ENCODE measurements at regions not wholly inside any gene's neighbourhood (a gene's known extent, or its start where the extent isn't known, plus 50 kb on each side); places are given as distances from the start of the nearest gene placed in this dataset.

DNA sequence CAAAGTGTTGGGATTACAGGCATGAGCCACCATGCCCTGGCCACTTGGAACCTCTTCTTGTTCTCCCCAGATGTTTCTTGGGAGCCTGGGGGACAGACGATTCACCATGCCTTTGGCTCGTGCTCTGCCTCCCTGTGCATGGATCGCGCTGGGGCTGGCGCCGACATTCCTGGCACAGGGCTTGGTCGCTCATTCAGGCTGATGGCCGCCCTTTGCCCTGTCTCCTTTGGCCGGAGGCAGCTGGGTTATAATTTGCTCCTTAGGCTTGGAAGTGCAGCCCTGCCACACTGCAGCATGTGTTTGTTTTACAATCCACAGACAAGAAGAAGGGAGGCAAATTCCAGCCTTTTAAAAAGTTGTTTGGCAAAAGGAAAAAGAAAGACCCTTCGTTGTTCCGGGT is 115.3 kb downstream of the AASDH start:
- Histone ChIP-seq H3K4me3 (no peak overlapping the region), H3K4me1 (no peaks in the 10 kb centered on the region), H3K27me3 (no peaks in the 10 kb centered on the region), H3K9me3 (peaks cover 0 to 3% (median 0%) of the 10 kb centered on the region in 3 donors), H3K36me3 (no peaks in the 10 kb centered on the region), H3K27ac (no peak overlapping the region)
- no peak for ATAC-seq
- 91 to 100% methylated on average over 3 to 4 of the region's 11 CpGs for WGBS, 2 donors (ENCODE audit: low coverage in 1 of 2)
- TF ChIP-seq POLR2A (IDR thresholded peaks at IDR 0.05): no peak
- no peak for TF ChIP-seq EP300 (IDR thresholded peaks at IDR 0.05)
- TF ChIP-seq, protein P1, sequence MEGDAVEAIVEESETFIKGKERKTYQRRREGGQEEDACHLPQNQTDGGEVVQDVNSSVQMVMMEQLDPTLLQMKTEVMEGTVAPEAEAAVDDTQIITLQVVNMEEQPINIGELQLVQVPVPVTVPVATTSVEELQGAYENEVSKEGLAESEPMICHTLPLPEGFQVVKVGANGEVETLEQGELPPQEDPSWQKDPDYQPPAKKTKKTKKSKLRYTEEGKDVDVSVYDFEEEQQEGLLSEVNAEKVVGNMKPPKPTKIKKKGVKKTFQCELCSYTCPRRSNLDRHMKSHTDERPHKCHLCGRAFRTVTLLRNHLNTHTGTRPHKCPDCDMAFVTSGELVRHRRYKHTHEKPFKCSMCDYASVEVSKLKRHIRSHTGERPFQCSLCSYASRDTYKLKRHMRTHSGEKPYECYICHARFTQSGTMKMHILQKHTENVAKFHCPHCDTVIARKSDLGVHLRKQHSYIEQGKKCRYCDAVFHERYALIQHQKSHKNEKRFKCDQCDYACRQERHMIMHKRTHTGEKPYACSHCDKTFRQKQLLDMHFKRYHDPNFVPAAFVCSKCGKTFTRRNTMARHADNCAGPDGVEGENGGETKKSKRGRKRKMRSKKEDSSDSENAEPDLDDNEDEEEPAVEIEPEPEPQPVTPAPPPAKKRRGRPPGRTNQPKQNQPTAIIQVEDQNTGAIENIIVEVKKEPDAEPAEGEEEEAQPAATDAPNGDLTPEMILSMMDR (IDR thresholded peaks at IDR 0.05): no peak
- TF ChIP-seq POLR2AphosphoS5 (IDR thresholded peaks at IDR 0.05): no peak

DNA sequence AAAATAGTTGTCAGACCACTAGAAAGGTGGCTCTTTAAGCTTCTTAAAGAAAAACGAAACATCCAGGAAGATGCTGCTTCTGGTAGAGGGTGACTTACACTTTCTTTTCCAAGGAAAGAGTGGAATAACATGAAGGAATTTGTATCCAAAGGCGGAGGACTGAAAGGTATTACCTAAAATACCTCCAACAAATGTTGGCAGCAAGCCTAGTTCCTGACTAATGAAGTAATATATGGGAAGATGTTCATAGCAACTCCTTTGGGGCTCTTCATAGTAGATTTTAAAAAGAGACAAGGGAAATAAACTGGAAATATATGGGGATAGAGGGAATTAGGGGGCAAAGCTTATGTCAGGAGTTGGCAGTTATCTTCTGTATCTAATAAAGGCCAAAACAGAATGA is 116.2 kb downstream of the AASDH start:
- H3K4me1 ChIP-seq: no peaks in the 10 kb centered on the region
- H3K27ac ChIP-seq: no peak overlapping the region
- ATAC-seq: no peak
- no peaks in the 10 kb centered on the region for H3K27me3 ChIP-seq
- WGBS, 2 donors (ENCODE audit: low coverage in 1 of 2): 42 to 86% methylated on average over 2 of the region's 2 CpGs
- TF ChIP-seq POLR2A (IDR thresholded peaks at IDR 0.05) (no peak), POLR2AphosphoS5 (IDR thresholded peaks at IDR 0.05) (no peak), EP300 (IDR thresholded peaks at IDR 0.05) (no peak)
- TF ChIP-seq, protein P1 (IDR thresholded peaks at IDR 0.05): no peak
- H3K36me3 ChIP-seq: no peaks in the 10 kb centered on the region
- H3K9me3 ChIP-seq: no peaks in the 10 kb centered on the region
- no peak overlapping the region for H3K4me3 ChIP-seq

DNA sequence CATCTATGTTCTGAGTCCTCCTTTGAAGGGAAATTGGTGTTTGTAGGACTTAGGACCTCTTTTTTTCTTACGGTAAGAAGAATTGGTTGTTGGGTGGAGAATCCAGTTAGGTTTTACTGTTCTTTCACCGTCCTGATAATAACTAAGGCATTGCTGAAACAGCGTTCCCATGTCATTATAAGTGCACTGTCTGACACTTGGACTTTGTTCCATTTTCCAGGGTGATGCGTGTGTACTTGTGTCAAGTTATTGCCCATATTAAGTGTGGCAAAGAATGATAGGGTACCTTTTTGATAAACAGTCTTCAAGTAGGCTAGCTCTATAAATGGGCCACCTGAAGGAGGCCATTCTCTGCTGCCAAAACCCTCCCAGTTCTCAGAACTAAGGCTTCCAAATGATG is 119.7 kb downstream of the AASDH start:
- ATAC-seq: no peak
- H3K36me3 ChIP-seq: no peaks in the 10 kb centered on the region
- no peaks in the 10 kb centered on the region for H3K9me3 ChIP-seq
- H3K4me3 ChIP-seq: no peak overlapping the region
- no peak overlapping the region for H3K27ac ChIP-seq
- TF ChIP-seq EP300 (IDR thresholded peaks at IDR 0.05): no peak
- no peak for TF ChIP-seq POLR2A (IDR thresholded peaks at IDR 0.05)
- TF ChIP-seq, protein P1 (IDR thresholded peaks at IDR 0.05): no peak
- TF ChIP-seq POLR2AphosphoS5 (IDR thresholded peaks at IDR 0.05): no peak
- no peaks in the 10 kb centered on the region for H3K27me3 ChIP-seq
- H3K4me1 ChIP-seq: no peaks in the 10 kb centered on the region
- 85 to 98% methylated on average over 4 of the region's 4 CpGs for WGBS, 2 donors (ENCODE audit: low coverage in 1 of 2)

DNA sequence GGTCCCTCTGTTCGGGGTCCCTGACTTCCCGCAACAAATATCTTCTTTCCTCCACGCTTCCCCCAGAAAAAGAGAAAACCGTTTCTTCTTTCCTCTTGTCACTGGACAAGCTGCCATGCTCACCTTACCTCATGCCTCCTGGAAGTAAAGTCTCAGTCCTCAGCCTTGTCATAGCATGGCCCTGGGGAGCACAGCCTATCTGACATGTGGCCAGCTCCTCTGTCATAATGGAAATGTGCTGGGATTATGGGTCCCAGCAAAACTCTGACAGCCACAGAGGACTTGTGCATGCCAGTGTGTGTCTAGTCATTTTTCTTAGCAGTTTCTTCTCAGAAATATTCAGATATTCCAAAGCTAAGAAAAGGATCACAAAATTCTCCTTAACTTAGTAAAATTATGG is 122.4 kb downstream of the AASDH start:
- 85 to 100% methylated on average over 2 to 4 of the region's 4 CpGs for WGBS, 2 donors (ENCODE audit: low coverage in 1 of 2)
- ATAC-seq: no peak
- Histone ChIP-seq H3K27me3 (no peaks in the 10 kb centered on the region), H3K4me3 (no peak overlapping the region), H3K4me1 (no peaks in the 10 kb centered on the region), H3K36me3 (no peaks in the 10 kb centered on the region), H3K9me3 (no peaks in the 10 kb centered on the region), H3K27ac (no peak overlapping the region)
- TF ChIP-seq, protein P1 (IDR thresholded peaks at IDR 0.05): no peak
- TF ChIP-seq POLR2AphosphoS5 (IDR thresholded peaks at IDR 0.05) (no peak), POLR2A (IDR thresholded peaks at IDR 0.05) (no peak), EP300 (IDR thresholded peaks at IDR 0.05) (no peak)

DNA sequence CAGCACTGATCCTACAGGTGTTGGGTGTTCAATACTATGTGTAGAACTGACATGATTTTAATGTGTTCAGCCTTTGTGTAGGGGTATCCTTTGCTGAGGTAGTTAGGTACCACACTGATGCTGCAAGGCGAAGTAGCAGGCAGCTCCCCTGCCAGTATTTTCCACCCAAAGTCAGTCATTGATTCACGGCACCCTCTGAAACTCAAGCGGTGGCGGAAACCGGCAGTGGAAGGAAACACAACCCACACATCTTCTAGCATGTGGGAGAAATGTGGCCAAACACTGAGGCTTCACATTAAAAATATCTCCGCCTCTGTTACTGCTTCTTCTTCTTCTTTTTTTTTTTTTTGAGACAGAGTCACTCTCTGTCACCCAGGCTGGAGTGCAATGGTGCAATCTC is 126.3 kb downstream of the AASDH start:
- Histone ChIP-seq H3K4me1 (no peaks in the 10 kb centered on the region), H3K27me3 (no peaks in the 10 kb centered on the region), H3K36me3 (no peaks in the 10 kb centered on the region), H3K4me3 (no peak overlapping the region), H3K27ac (no peak overlapping the region), H3K9me3 (no peaks in the 10 kb centered on the region)
- TF ChIP-seq EP300 (IDR thresholded peaks at IDR 0.05) (no peak), POLR2AphosphoS5 (IDR thresholded peaks at IDR 0.05) (no peak), POLR2A (IDR thresholded peaks at IDR 0.05) (no peak)
- TF ChIP-seq, protein P1 (IDR thresholded peaks at IDR 0.05): no peak
- no peak for ATAC-seq
- WGBS, 2 donors (ENCODE audit: low coverage in 1 of 2): 71 to 100% methylated on average over 2 to 6 of the region's 6 CpGs

All from gastroesophageal sphincter (tissue), 4 donors.